MM.1S (cell line): ENCODE measurements at regions not wholly inside any gene's neighbourhood (a gene's known extent, or its start where the extent isn't known, plus 50 kb on each side); places are given as distances from the start of the nearest gene placed in this dataset.

ENCODE experiments used
- EZH2 ChIP-seq: fragments of 300-600 bp; sonication (generic); optimal IDR thresholded peaks from 2 replicates; pipeline ENCODE3; 2017; ENCODE audit warnings: low read depth, mild to moderate bottlenecking, antibody characterized with exemption, low read length, mixed read lengths
- TF ChIP-seq, protein P1 (sequence below): fragments of 300-600 bp; sonication (generic); IDR thresholded peaks from 2 replicates; pipeline ENCODE4 v1.5.1; 2016; ENCODE audit warnings: antibody characterized with exemption, low read length, mixed read lengths

DNA sequence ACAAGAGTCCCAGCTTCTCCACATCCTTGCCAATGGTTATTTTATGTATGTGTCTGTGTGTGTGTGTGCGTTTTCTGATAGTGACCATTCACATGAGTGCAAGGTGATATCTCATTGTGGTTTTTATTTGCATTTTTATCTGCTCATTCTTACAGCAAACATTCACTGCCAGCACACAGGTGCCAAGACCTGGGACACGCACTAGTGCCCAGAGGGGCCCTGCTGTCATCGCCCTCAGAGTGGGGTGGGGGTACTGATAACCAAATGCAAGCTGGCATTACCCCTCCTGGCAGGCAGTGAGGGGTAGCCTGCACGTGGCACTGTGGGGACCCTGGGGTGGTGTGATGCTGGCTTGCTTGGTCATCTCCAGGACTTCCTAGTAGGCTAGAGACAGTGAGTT lies 285.4 kb downstream of the LPIN1 start:
- TF ChIP-seq, protein P1, sequence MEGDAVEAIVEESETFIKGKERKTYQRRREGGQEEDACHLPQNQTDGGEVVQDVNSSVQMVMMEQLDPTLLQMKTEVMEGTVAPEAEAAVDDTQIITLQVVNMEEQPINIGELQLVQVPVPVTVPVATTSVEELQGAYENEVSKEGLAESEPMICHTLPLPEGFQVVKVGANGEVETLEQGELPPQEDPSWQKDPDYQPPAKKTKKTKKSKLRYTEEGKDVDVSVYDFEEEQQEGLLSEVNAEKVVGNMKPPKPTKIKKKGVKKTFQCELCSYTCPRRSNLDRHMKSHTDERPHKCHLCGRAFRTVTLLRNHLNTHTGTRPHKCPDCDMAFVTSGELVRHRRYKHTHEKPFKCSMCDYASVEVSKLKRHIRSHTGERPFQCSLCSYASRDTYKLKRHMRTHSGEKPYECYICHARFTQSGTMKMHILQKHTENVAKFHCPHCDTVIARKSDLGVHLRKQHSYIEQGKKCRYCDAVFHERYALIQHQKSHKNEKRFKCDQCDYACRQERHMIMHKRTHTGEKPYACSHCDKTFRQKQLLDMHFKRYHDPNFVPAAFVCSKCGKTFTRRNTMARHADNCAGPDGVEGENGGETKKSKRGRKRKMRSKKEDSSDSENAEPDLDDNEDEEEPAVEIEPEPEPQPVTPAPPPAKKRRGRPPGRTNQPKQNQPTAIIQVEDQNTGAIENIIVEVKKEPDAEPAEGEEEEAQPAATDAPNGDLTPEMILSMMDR, result no peak
- no peak for TF ChIP-seq EZH2
